ENCODE measurements at regions not wholly inside any gene's neighbourhood (a gene's known extent, or its start where the extent isn't known, plus 50 kb on each side); places are given as distances from the start of the nearest gene placed in this dataset.

DNA sequence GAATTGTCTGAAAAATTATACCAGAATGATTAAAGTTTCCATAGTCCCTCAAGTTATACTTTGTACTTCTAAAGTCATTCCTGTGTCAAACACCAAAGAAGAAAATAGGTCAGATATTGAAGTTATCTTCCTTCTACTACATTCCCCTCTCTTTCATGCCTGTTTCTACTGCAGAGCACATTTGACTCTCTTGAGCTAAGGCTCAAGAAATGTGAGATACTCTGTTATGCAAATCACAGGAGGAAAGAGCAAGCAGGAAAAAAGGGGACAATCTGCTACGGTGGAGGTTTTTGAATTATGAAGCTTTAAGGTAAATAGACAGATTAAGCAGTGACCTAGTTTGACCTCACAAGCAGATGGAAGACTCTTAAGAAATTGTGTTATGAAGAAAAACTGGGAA is 198.9 kb upstream of the LDB2 start:
- TF ChIP-seq, protein P1, sequence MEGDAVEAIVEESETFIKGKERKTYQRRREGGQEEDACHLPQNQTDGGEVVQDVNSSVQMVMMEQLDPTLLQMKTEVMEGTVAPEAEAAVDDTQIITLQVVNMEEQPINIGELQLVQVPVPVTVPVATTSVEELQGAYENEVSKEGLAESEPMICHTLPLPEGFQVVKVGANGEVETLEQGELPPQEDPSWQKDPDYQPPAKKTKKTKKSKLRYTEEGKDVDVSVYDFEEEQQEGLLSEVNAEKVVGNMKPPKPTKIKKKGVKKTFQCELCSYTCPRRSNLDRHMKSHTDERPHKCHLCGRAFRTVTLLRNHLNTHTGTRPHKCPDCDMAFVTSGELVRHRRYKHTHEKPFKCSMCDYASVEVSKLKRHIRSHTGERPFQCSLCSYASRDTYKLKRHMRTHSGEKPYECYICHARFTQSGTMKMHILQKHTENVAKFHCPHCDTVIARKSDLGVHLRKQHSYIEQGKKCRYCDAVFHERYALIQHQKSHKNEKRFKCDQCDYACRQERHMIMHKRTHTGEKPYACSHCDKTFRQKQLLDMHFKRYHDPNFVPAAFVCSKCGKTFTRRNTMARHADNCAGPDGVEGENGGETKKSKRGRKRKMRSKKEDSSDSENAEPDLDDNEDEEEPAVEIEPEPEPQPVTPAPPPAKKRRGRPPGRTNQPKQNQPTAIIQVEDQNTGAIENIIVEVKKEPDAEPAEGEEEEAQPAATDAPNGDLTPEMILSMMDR (IDR thresholded peaks at IDR 0.05; ENCODE audit: low read depth, low read length) = no peak
- no peak overlapping the region for H3K4me3 ChIP-seq (ENCODE audit: low read depth, low read length)

DNA sequence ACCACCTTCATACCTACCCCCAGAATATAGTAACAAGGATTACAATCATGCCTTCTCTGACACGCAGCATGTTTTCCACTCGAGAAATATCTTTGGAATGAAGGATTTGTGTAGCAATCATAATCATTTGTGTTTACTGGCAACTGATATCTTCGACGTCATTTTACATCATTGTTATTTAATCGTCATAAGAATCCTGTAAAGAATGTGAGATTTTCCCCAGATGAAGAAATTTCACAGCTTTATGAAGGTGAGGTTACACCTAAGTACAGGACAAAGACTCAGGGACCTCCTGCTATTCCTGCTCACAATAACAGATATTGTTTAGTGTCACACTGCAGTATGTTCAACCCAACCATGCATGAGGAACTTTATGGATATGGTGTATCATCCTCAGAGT is 198.2 kb upstream of the LDB2 start:
- TF ChIP-seq, protein P1 (IDR thresholded peaks at IDR 0.05; ENCODE audit: low read depth, low read length) = no peak
- H3K4me3 ChIP-seq (ENCODE audit: low read depth, low read length) = no peak overlapping the region

DNA sequence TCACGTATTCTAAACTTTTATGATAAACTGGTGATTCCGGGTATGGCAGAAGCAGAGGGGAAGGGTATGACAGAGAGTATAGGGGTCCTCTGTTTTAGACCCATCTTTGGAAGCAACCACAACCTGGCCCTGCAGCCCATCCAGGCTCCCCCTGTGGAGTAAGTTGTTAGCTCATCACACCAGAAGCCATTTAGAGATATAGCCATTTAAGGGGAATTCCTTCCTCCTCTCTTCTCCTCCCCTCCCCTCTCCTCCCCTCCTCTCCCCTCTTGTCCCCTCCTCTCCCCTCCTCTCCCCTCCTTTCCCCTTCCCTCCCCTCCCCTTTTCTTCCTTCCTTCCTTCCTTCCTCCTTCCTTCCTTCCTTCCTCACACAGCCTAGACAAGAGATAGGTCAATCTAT is 197.3 kb upstream of the LDB2 start:
- no peak overlapping the region for H3K4me3 ChIP-seq (ENCODE audit: low read depth, low read length)
- TF ChIP-seq, protein P1 (IDR thresholded peaks at IDR 0.05; ENCODE audit: low read depth, low read length) = no peak

DNA sequence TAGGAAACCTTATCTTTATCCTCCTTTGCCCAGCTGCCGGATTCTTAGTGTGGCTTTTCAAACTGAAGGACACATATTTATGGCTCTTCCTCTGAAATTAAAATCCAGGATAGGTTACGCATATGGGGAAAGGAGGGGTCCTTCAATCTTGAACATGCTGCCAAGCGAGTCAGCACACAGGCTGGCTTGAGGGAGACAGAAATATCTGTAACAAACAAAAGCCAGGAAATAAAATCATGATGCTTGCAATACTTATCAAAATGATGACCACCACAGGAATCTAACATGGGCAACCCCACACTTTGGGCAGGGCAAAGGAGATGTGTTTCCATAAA is 196.4 kb upstream of the LDB2 start:
- H3K4me3 ChIP-seq (ENCODE audit: low read depth, low read length) = no peak overlapping the region
- TF ChIP-seq, protein P1 (IDR thresholded peaks at IDR 0.05; ENCODE audit: low read depth, low read length) = no peak

DNA sequence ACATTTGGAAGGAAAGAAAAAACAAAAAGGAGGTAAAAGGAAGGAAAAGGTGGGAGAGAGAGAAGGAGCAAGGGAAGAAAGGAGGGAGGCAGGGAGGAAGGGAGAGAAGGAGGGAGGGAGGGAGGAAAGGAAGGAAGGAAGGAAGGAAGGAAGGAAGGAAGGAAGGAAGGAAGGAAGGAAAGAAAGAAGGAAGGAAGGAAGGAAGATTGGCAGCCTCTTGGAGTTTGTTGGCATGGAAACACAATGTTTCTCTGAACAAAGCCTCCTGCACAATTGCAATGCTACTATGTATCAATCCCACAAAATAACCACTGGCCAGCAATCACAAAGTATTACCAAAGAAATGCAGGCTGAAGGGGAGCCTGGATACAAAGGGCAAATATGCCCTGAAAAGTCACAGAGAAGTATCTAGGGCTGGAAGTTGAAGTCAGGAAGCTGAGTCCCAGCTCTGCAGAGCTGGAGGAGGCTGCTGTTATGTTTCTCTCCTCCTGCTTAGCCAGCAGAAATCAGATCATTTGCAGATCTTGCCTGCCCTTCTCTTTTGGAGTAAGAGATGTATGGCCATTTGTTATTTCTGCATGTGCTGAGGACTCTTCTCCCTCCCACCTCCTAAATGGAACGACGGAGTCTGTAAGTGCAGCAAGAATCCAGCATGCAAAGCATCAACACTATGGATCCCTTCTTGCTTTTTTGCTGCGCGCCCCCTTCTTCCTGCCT is 195.9 kb upstream of the LDB2 start:
- H3K4me3 ChIP-seq (ENCODE audit: low read depth, low read length) = no peak overlapping the region
- TF ChIP-seq, protein P1 (IDR thresholded peaks at IDR 0.05; ENCODE audit: low read depth, low read length) = no peak

DNA sequence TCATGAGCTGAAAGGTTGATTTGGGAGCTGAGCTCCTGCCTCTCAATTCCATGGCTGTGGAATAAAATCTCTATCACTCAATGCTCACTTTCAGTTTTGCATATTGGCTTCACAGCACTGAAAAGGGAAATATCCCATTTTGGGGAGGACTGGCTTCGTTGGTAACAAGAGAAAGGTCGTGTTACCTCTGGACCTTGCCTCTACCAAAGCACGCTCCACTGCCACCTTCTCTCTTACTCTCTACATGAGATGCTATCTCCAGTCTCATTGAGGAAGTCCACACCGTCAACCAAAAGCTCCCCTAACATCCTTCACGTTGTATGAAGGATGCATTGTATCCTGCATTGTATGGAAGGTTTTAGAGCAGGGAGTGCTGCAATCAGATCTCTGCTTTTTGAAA is 195.0 kb upstream of the LDB2 start:
- TF ChIP-seq, protein P1 (IDR thresholded peaks at IDR 0.05; ENCODE audit: low read depth, low read length) = no peak
- no peak overlapping the region for H3K4me3 ChIP-seq (ENCODE audit: low read depth, low read length)

DNA sequence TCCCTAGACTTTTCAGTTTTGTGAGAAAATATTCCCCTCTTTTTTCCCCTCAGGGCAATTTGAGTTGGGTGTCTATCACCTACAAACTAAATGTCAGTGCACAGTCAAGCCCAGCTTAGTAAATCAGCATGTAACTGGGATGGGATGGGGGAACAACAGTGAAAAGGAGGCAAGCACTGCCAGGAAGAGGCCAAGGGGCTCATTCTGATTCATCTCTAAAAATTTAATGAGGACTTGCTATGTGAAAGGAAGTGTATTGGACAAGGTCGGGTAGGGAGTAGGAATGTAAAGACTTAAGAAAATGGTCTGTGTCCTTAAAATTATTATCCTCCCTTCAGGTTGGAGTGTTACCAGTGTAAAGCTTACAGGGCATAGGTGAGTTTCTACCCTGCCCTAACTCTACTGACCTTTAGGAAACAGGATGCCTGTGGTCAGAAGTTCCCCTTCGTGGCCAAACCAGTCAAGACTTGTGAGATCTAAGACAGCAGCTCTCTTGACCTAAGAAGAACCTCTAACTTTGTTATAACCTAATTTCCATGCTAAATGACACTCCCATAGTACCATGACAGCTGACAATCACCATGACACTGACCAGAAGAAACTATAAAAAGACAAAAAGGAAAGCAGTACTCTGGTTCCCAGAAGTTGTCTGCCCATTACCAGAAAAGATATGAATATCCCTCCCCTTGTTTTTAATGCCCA is 194.4 kb upstream of the LDB2 start:
- TF ChIP-seq, protein P1 (IDR thresholded peaks at IDR 0.05; ENCODE audit: low read depth, low read length) = no peak
- no peak overlapping the region for H3K4me3 ChIP-seq (ENCODE audit: low read depth, low read length)

Measured in WI38 (cell line).